ENCODE measurements at regions not wholly inside any gene's neighbourhood (a gene's known extent, or its start where the extent isn't known, plus 50 kb on each side); places are given as distances from the start of the nearest gene placed in this dataset.

- peaks cover 0 to 9% (median 2%) of the 10 kb centered on the region in 7 donors for H3K9me3 Mint-ChIP-seq
- intact Hi-C loops (cut with micrococcal nuclease): no loop called here
These were observed 160.5 kb downstream of the TBX22 start for GRCh38 chrX:80174925-80175574.

GRCh38 chrX:80181079-80181478 lies 166.5 kb downstream of the TBX22 start:
- H3K27ac Mint-ChIP-seq: no peak overlapping the region
- Histone ChIP-seq H3K27me3 (ENCODE audit: control insufficient read depth in 2 of 2, insufficient read depth in 2 of 2, low read length in 2 of 2) (no peaks in the 10 kb centered on the region), H3K27ac (ENCODE audit: low read depth in 1 of 2, low read length in 2 of 2) (no peak overlapping the region), H2AFZ (ENCODE audit: insufficient read depth, low read depth, low read length, poor library complexity, severe bottlenecking) (no peak overlapping the region), H4K20me1 (ENCODE audit: insufficient read depth, low read length) (no peaks in the 10 kb centered on the region), H3K9me3 (replicated peaks in 1 of 2; ENCODE audit: control insufficient read depth in 1 of 2, insufficient read depth in 1 of 2, low read length in 2 of 2) (no peaks in the 10 kb centered on the region), H3K4me2 (replicated peaks; ENCODE audit: extremely low read depth, low read length, poor library complexity, severe bottlenecking) (no peak overlapping the region), H3K4me1 (ENCODE audit: control insufficient read depth in 1 of 2, insufficient read depth in 2 of 2, low read length in 2 of 2) (no peaks in the 10 kb centered on the region), H3K36me3 (replicated peaks in 1 of 2; ENCODE audit: control insufficient read depth in 1 of 2, insufficient read depth in 2 of 2, low read length in 2 of 2) (no peaks in the 10 kb centered on the region), H3K4me3 (replicated peaks in 1 of 3; ENCODE audit: low read depth in 2 of 3, low read length in 3 of 3) (no peak overlapping the region), H3K9ac (ENCODE audit: insufficient read depth, low read length, poor library complexity, severe bottlenecking) (no peak overlapping the region), H3K79me2 (ENCODE audit: insufficient read depth, low read length) (no peaks in the 10 kb centered on the region)
- DNase-seq: no peak
- peaks cover 0 to 3% (median 0%) of the 10 kb centered on the region in 7 donors for H3K9me3 Mint-ChIP-seq
- H3K36me3 Mint-ChIP-seq: no peaks in the 10 kb centered on the region
- no peak for TF ChIP-seq CTCF (IDR thresholded peaks at IDR 0.05)
- WGBS (ENCODE audit: insufficient coverage): no CpG with 5 or more reads among the region's 1 CpG
- intact Hi-C loops (cut with micrococcal nuclease): no loop called here
- H3K4me3 Mint-ChIP-seq: no peak overlapping the region
- no peaks in the 10 kb centered on the region for H3K4me1 Mint-ChIP-seq
- H3K27me3 Mint-ChIP-seq (ENCODE audit: low read depth in 3 of 3): peaks cover 0 to 3% (median 2%) of the 10 kb centered on the region in 3 donors

More at GRCh38 chrX:80174925-80175574, 160.5 kb downstream of the TBX22 start:
- Mint-ChIP-seq H3K27ac (no peak overlapping the region), H3K4me1 (no peaks in the 10 kb centered on the region), H3K36me3 (no peaks in the 10 kb centered on the region), H3K4me3 (no peak overlapping the region), H3K27me3 (ENCODE audit: low read depth in 3 of 3) (no peaks in the 10 kb centered on the region)
- no peak overlapping the region for H2AFZ ChIP-seq (ENCODE audit: insufficient read depth, low read depth, low read length, poor library complexity, severe bottlenecking)
- H3K79me2 ChIP-seq (ENCODE audit: insufficient read depth, low read length): no peaks in the 10 kb centered on the region
- no peaks in the 10 kb centered on the region for H3K4me1 ChIP-seq (ENCODE audit: control insufficient read depth in 1 of 2, insufficient read depth in 2 of 2, low read length in 2 of 2)
- 86% methylated on average over 1 of the region's 3 CpGs for WGBS (ENCODE audit: insufficient coverage)
- no peaks in the 10 kb centered on the region for H3K9me3 ChIP-seq (replicated peaks in 1 of 2; ENCODE audit: control insufficient read depth in 1 of 2, insufficient read depth in 1 of 2, low read length in 2 of 2)
- no peak overlapping the region for H3K4me3 ChIP-seq (replicated peaks in 1 of 3; ENCODE audit: low read depth in 2 of 3, low read length in 3 of 3)
- no peak overlapping the region for H3K27ac ChIP-seq (ENCODE audit: low read depth in 1 of 2, low read length in 2 of 2)
- H3K4me2 ChIP-seq (replicated peaks; ENCODE audit: extremely low read depth, low read length, poor library complexity, severe bottlenecking): no peak overlapping the region
- TF ChIP-seq CTCF (IDR thresholded peaks at IDR 0.05): no peak
- no peaks in the 10 kb centered on the region for H3K36me3 ChIP-seq (replicated peaks in 1 of 2; ENCODE audit: control insufficient read depth in 1 of 2, insufficient read depth in 2 of 2, low read length in 2 of 2)
- no peaks in the 10 kb centered on the region for H4K20me1 ChIP-seq (ENCODE audit: insufficient read depth, low read length)
- DNase-seq: no peak
- H3K9ac ChIP-seq (ENCODE audit: insufficient read depth, low read length, poor library complexity, severe bottlenecking): no peak overlapping the region
- no peaks in the 10 kb centered on the region for H3K27me3 ChIP-seq (ENCODE audit: control insufficient read depth in 2 of 2, insufficient read depth in 2 of 2, low read length in 2 of 2)
